ENCODE measurements at regions not wholly inside any gene's neighbourhood (a gene's known extent, or its start where the extent isn't known, plus 50 kb on each side); places are given as distances from the start of the nearest gene placed in this dataset.
"Not testable (repeated sequence)": the region's sequence is repeated elsewhere in the genome, so short reads cannot be mapped to it uniquely, and the experiment has no call there.

DNA sequence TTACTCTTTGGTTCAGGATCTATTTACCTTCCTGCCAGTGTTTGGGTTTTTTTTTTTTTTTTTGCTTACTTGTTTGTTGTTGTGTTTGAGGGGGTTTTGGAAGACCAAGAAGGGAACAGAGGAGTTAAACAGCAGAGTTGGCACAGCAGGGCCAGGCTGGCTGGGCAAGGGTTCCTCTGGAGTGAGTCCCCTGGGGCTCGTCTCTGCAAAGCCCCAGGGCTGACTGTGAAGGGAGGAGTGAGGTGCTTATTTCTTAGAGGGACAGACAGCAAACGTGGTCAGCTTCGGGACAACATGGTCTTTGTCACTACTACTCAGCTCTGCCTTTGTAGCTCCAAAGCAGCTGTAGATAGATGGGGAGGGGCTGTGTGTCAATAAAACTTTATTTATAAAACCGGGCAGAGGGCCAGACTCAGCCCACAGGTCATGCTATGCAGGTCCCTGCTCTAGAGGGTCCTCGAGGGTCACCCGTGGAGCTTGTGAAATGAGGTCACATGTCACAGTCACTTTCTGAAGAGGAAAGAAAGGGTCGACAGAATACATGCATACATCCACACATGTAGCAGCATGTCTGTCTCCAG is 1404.7 kb downstream of the BRD1 start:
- H3K27ac Mint-ChIP-seq = no peak overlapping the region
- no peak for DNase-seq

DNA sequence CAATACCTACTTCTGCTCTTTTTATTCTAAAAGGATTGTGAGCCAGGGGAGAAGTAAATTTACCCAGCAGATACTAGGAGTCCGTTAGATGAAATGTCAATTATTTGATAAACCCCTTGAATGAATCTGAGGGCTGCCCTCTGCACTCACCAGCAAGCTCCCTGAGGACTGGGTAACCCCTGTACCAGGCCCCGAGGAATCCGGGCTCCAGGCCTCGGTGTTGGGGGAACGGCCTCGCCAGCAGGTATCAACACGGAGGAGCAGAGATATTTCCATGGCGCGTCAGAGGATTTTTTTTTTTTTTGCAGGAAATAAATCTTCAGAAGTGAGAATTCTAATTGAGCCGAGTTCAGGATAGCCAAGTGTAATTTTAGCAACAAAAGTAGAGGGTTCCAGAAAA is 1408.8 kb downstream of the BRD1 start:
- no peak for DNase-seq
- H3K27ac Mint-ChIP-seq = no peak overlapping the region
- H3K4me3 Mint-ChIP-seq = no peak overlapping the region
- H3K27me3 Mint-ChIP-seq = peaks cover 12% of the 10 kb centered on the region
- H3K9me3 Mint-ChIP-seq = no peaks in the 10 kb centered on the region
- no peaks in the 10 kb centered on the region for H3K36me3 Mint-ChIP-seq (ENCODE audit: low read depth)
- H3K4me1 Mint-ChIP-seq (ENCODE audit: low read depth) = no peaks in the 10 kb centered on the region

More for the DNA sequence above, 1404.7 kb downstream of the BRD1 start:
- H3K27me3 Mint-ChIP-seq = peaks cover 8% of the 10 kb centered on the region
- H3K4me3 Mint-ChIP-seq = no peak overlapping the region
- H3K36me3 Mint-ChIP-seq (ENCODE audit: low read depth) = no peaks in the 10 kb centered on the region
- H3K9me3 Mint-ChIP-seq = no peaks in the 10 kb centered on the region
- H3K4me1 Mint-ChIP-seq (ENCODE audit: low read depth) = no peaks in the 10 kb centered on the region

DNA sequence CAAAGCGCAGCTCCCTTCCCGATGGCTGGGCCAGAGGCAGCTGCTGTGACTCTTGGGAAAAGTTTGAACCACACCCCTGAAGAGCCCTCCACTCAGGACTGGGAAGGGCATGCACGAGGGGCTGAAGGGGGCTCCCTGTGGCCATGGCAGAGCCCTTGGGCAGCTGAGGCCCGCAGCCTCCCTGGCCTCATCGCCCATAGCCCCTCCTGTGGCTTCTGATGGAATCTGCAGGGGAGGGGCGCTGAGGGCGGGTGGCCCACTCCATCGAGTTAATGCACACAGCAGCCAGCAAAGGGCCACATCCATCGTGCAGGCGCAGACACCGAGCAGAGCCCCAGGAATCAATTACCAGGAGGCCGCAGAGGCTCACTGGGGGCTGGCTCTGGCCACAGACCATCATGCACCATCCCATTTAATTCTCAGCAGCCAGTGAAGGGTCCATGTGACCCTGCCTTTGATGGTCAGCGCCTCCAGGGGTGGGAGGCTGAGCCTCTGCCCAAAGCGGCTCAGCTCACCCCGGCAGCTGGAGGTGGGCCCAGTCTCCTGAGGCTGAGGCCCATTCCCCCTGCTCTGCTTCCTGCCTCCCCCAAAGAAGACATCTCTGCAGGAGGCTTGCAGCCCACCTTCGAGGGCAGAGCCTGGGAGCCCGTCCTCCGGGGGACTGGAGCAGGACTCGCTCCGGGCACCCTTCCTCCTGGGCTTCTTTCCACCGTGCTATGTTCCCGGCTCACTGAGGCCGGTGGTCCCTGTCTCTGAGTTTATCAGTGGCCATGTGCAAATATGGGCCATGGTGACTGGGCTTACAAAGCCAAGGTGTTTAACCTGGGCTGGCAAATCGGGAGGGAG is 1410.2 kb downstream of the BRD1 start:
- Mint-ChIP-seq H3K4me3 (no peak overlapping the region), H3K27ac (no peak overlapping the region), H3K9me3 (no peaks in the 10 kb centered on the region)

DNA sequence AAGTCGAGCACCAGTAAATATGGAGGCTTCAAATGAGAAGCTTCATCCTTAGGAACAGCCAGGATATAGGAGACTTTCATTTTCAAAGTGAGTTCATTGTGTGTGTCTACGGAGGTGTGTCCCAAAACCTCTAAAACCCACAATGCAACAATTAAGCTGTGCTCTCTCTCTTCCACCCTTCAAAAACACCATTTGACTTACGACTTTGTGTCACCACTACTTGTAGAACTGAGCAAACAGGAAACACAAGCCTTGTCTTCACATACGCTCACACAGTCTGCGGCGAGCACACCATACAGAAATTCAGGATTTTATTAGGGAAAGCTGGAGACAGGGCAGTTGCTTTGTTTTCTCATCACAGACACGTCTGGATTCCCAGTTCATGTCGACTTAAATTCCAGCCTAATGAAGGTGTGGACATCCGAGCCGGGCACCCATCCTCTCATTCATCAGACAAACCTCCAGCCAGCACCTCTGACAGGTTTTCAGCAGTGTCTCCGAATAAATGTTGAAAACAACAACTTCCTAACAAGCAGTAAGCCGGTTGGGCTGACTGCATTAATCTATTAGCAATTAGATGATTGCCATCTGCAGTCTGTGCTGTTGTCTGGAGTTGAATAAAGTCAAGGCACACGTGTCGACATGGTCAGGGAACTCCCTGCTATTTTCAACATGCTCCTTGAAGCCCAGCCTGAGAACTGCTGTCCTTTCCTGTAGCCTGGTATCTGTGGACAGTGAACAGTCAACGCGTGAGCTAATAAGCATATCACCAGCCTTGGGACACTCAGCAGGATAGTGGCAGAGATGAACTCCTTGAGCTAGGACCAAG is 1411.1 kb downstream of the BRD1 start:
- Mint-ChIP-seq H3K9me3 (no peaks in the 10 kb centered on the region), H3K36me3 (ENCODE audit: low read depth) (no peaks in the 10 kb centered on the region), H3K27ac (no peak overlapping the region), H3K4me3 (no peak overlapping the region), H3K27me3 (peaks cover 16% of the 10 kb centered on the region), H3K4me1 (ENCODE audit: low read depth) (no peaks in the 10 kb centered on the region)
- no peak for DNase-seq

More for the DNA sequence above, 1410.2 kb downstream of the BRD1 start:
- peaks cover 16% of the 10 kb centered on the region for H3K27me3 Mint-ChIP-seq
- no peaks in the 10 kb centered on the region for H3K36me3 Mint-ChIP-seq (ENCODE audit: low read depth)
- H3K4me1 Mint-ChIP-seq (ENCODE audit: low read depth) = no peaks in the 10 kb centered on the region
- DNase-seq = no peak

DNA sequence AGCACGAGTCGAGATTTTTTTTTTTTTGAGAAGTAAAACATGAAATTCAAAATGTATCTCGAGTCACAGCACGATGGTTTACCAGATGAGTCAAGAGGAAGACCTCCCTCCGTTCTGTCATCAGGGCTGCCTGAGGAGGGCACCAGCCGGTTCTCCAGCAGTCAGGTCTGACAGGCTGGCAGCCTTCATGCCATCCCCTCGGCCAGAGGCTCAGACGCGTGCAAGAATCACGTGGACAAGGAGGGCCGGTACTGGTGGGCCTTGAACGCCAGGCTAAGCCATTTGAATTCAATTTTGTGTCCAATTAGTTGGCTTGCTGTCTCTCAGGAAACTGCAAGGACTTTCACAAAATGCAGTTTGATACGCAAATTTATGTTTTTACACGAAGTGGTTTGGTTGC is 1412.2 kb downstream of the BRD1 start:
- H3K9me3 Mint-ChIP-seq = no peaks in the 10 kb centered on the region
- no peak overlapping the region for H3K4me3 Mint-ChIP-seq
- DNase-seq = no peak
- no peaks in the 10 kb centered on the region for H3K4me1 Mint-ChIP-seq (ENCODE audit: low read depth)
- H3K36me3 Mint-ChIP-seq (ENCODE audit: low read depth) = no peaks in the 10 kb centered on the region
- H3K27ac Mint-ChIP-seq = no peak overlapping the region
- H3K27me3 Mint-ChIP-seq = peaks cover 16% of the 10 kb centered on the region

DNA sequence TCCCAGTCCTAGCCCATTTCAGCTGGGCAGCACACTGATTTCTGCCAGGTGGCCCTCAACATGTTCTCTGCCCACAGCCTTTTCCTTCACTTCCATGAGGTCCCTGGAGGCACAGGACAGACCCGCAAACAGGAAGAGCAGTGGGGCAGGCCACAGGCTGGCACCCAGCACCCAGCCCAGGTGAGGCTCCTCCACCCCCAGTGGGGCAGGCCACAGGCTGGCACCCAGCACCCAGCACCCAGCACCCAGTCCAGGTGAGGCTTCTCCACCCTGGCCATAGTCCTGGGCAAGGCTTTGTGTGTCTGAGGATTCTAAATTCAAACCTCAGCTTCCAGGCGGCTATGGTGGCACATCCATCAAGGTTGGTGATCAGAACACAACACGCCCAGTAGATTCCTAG is 1413.0 kb downstream of the BRD1 start:
- Mint-ChIP-seq H3K27me3 (peaks cover 16% of the 10 kb centered on the region), H3K9me3 (no peaks in the 10 kb centered on the region), H3K4me3 (no peak overlapping the region), H3K4me1 (ENCODE audit: low read depth) (no peaks in the 10 kb centered on the region), H3K36me3 (ENCODE audit: low read depth) (no peaks in the 10 kb centered on the region), H3K27ac (no peak overlapping the region)
- DNase-seq = no peak

DNA sequence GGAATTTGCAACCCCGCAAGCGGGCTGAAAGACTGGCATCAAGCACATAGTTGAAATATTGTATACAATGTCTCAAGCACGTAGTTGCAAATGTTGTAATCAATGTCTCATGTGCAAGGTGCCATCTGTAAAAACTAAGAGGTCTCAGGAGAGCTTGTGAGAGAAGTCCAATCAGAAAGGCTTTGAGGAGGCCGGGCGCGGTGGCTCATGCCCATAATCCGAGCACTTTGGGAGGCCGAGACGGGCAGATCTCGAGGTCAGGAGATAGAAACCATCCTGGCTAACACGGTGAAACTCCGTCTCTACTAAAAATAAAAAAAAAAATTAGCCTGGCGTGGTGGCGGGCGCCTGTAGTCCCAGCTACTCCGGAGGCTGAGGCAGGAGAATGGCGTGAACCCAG is 1414.7 kb downstream of the BRD1 start:
- H3K4me1 Mint-ChIP-seq (ENCODE audit: low read depth); H3K4me3 Mint-ChIP-seq; DNase-seq; H3K9me3 Mint-ChIP-seq; H3K36me3 Mint-ChIP-seq (ENCODE audit: low read depth); H3K27ac Mint-ChIP-seq: not testable (repeated sequence)
- H3K27me3 Mint-ChIP-seq = peaks cover 11% of the 10 kb centered on the region

DNA sequence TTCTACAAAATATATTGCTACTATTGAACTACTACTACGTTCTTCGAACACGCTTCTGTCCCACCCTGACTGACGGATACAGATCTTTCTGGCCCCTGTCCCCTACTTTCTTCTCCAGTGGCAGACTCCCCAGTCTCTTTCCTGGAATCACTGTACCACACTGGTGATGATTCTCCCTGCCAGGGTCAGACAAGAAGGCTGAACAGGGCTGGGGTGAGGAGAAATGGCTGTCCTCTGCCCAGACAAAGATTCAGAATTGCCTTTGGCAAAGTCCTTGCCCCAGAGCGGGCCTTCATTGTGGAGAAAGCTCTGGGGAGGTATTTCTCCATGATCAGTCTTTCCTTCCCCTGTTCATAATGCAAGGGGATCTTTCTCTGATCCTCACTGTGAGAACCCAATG is 1417.1 kb downstream of the BRD1 start:
- H3K36me3 Mint-ChIP-seq (ENCODE audit: low read depth) = no peaks in the 10 kb centered on the region
- no peak overlapping the region for H3K27ac Mint-ChIP-seq
- H3K9me3 Mint-ChIP-seq = peaks cover 2% of the 10 kb centered on the region
- no peaks in the 10 kb centered on the region for H3K4me1 Mint-ChIP-seq (ENCODE audit: low read depth)
- peaks cover 4% of the 10 kb centered on the region for H3K27me3 Mint-ChIP-seq
- no peak for DNase-seq
- no peak overlapping the region for H3K4me3 Mint-ChIP-seq

DNA sequence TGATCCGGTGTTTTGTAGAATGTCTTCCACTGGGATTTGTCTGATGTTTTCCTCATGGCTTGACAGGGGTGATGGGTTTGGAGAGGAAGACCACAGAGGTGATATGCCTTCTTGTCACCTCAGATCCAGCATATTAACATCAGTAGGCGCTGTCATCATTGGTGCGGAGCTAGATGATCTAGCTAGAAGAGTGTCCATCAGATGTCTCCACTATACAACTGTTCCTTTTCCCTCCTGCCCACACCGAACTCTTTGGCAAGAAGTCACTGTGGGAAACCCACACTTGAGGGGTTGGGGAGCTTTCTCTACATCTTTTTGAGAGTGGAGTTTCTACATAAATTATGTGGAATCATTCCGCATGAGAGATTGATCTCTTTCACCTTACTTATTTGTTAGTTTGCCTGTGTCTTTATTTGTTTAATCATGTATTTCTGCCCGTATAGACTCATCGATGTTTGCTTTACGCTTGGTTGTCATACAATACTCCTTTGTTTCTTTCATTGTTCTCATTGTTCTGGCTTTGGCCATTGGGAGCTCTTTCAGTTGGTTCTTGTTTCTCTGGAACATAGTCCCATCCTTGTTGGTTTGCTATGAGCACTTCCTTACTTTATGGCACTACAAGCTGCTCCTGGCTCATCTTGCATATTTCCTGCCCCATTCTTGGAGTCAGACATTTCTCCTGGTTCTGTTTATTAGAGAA is 1420.3 kb downstream of the BRD1 start:
- Mint-ChIP-seq H3K4me1 (ENCODE audit: low read depth) (no peaks in the 10 kb centered on the region), H3K36me3 (ENCODE audit: low read depth) (no peaks in the 10 kb centered on the region), H3K4me3 (no peak overlapping the region), H3K9me3 (peaks cover 2% of the 10 kb centered on the region), H3K27me3 (no peaks in the 10 kb centered on the region), H3K27ac (no peak overlapping the region)
- no peak for DNase-seq

DNA sequence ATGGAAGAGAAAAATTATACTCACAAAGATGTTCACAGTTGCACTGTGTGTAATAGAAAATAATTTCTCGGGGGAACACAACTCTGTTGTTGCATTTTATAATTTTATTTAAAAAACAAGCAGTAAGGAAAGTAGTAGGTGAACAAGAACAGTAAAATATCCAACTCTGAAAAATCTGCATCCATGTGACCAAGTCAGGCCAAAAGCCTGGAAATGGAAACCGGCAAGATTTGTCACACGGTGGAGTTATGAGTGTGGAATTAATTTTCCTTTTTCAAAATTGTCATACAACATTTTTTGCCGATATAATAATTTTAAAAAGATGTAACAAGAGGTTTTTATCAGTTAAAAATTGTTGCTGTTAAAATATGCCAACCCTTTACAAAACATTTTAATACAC is 1421.5 kb downstream of the BRD1 start:
- no peaks in the 10 kb centered on the region for H3K36me3 Mint-ChIP-seq (ENCODE audit: low read depth)
- DNase-seq = no peak
- no peaks in the 10 kb centered on the region for H3K4me1 Mint-ChIP-seq (ENCODE audit: low read depth)
- H3K27ac Mint-ChIP-seq = no peak overlapping the region
- no peak overlapping the region for H3K4me3 Mint-ChIP-seq
- H3K27me3 Mint-ChIP-seq = no peaks in the 10 kb centered on the region
- peaks cover 2% of the 10 kb centered on the region for H3K9me3 Mint-ChIP-seq

DNA sequence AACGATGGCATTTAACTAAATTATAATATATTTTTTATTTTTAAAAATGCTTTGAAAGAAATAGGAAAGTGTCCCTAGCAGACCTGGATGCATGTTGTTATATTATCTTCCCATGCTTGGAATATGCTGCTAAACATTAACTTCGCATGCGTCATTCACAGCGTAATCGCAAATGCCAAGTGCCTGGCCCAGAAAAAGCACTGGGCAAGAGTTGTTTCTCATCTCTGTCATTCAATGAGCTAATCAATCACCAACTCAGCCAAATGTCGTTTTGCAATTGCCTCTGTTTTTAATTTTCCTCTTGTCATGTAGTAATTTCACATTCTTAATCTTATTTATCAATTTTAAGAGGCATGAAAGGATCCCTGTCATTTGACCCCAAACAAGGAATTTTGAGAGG is 1421.9 kb downstream of the BRD1 start:
- no peaks in the 10 kb centered on the region for H3K27me3 Mint-ChIP-seq
- no peaks in the 10 kb centered on the region for H3K36me3 Mint-ChIP-seq (ENCODE audit: low read depth)
- DNase-seq = no peak
- peaks cover 2% of the 10 kb centered on the region for H3K9me3 Mint-ChIP-seq
- no peak overlapping the region for H3K4me3 Mint-ChIP-seq
- no peak overlapping the region for H3K27ac Mint-ChIP-seq
- H3K4me1 Mint-ChIP-seq (ENCODE audit: low read depth) = no peaks in the 10 kb centered on the region

DNA sequence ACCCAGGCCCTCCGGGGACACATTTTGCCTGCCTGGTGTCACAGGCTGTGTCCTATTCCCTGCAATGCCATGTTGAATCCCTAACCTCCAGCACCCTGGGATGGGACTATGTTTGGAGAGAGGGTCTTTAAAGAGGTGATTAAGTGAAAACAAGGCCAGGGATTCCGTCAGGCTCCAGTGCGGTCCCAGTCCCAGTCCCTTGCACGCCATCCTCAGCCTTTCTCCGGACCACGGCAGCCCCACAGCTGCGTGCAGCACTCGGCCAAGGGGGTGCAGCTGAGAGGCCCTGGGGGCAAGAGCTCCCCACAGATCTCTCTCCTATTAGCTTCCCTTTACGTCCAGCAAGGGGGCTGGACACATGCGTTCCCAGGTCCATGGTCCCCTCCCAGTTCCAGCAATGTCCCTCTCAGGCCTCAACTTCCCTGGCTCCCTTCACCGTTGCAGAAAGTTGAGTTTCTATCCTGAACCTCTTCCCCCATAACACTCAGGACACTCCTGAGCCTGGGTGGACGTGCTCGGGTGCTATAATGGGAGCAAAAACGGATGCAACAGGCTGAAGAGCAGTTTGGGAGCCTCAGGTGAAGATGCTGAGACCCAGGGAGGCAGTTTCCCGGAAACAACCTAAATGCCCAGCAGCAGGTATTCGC is 1422.7 kb downstream of the BRD1 start:
- H3K36me3 Mint-ChIP-seq (ENCODE audit: low read depth) = no peaks in the 10 kb centered on the region
- H3K9me3 Mint-ChIP-seq = peaks cover 2% of the 10 kb centered on the region
- H3K27me3 Mint-ChIP-seq = no peaks in the 10 kb centered on the region

DNA sequence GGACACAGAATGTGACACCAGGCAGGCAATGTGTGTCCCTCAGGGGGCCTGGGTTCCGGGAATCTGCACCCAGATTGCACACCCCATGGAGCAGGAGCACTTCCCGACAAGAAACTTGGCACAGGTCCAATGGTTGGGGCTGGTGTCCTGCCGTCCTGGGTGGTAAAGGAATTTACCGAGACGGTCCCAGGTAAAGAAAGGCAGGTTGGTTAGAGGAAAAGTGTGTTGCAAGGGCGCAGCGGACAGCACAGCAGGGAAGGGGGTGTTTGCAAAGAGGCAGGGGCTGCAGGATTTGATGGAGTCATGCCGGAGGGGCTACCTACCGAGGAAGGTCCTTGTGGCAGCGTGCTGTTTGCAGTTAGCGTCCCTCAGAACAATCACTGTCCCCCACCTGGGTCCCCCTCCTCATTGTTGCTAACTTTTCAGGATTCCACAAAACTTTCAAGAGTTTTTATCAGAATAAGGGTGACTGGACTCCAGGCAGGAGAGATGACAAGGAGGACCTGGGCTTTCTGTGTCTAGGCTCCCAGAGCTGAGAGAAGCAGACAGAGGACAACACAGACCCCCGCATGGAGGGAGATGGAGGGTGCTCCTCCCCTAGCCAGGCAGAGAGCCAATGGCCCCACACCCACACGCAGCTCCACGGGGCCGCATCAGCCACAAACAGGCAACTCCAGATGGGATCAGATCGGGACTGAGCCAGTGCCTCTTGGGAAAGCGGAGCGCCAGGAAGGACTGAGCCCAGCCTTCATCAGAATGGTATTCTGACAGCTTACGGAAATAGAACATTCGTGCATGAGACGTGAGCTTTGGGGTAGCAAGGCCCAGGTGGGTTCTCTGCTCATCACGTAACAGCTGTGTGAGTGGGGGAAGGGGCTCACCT is 1423.9 kb downstream of the BRD1 start:
- DNase-seq = no peak
- H3K27me3 Mint-ChIP-seq = no peaks in the 10 kb centered on the region
- no peak overlapping the region for H3K27ac Mint-ChIP-seq
- H3K36me3 Mint-ChIP-seq (ENCODE audit: low read depth) = no peaks in the 10 kb centered on the region
- H3K4me1 Mint-ChIP-seq (ENCODE audit: low read depth) = no peaks in the 10 kb centered on the region
- no peaks in the 10 kb centered on the region for H3K9me3 Mint-ChIP-seq
- H3K4me3 Mint-ChIP-seq = no peak overlapping the region

More for the DNA sequence above, 1422.7 kb downstream of the BRD1 start:
- H3K4me3 Mint-ChIP-seq = no peak overlapping the region
- H3K27ac Mint-ChIP-seq = no peak overlapping the region
- DNase-seq = no peak
- no peaks in the 10 kb centered on the region for H3K4me1 Mint-ChIP-seq (ENCODE audit: low read depth)

Measured in activated T-cell treated with anti-CD3 and anti-CD28 coated beads, Interleukin-2, amount 50 U/mL, for 24 hours (primary cell).